GM12874 (cell line): ENCODE measurements at regions not wholly inside any gene's neighbourhood (a gene's known extent, or its start where the extent isn't known, plus 50 kb on each side); places are given as distances from the start of the nearest gene placed in this dataset.

Experiments used
- TF ChIP-seq, protein P1 (sequence below): IDR thresholded peaks from 2 replicates; pipeline ENCODE4 v1.5.1; 2011; ENCODE audit warnings: low read depth, mild to moderate bottlenecking, control low read depth, low read length, moderate library complexity; ENCODE audit not compliant: insufficient read depth

DNA sequence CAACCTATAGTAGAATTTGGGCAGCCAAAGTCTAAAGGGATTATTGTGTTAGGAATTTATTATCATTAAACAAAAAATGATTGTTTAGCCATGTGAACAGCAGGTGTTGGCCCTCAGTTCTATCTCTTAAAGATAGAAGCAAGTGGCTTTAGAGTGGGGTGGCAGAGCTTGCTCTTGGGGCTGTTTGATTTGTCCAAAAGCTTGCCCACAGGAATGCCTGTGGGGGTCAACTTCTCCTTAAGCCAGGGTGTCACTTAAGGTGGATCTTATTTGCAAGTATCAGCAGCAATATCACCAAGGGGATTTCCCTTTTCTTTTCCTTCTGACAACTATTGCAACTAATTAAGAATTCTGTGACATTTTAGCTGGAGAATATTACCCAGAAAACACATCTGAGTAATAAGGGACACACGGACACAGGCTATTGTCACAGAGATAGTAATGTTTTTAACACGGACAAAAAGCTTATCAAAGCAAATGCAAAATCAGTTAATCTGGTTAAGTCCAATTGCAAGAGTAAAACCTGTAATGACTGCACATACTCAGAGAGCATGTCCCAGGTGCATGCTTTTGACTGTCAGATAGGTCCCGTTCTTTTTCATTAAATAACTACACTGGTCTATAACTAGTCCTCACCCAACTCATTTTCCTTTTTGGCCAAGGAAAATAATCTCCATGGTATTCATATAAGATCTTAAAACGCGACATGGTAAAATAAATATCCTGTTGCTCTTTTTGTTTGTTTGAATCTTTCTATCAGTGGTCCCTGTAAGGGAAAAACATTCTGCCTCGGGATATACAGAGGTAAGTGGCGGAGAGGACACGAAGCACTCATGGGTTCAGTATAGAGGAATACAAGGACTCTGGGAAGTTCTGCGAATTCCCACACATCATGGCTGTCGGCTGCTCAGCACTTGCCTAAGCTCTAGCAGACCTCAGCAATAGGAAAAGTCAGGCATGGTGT lies 172.1 kb upstream of the RFC3 start:
- TF ChIP-seq, protein P1, sequence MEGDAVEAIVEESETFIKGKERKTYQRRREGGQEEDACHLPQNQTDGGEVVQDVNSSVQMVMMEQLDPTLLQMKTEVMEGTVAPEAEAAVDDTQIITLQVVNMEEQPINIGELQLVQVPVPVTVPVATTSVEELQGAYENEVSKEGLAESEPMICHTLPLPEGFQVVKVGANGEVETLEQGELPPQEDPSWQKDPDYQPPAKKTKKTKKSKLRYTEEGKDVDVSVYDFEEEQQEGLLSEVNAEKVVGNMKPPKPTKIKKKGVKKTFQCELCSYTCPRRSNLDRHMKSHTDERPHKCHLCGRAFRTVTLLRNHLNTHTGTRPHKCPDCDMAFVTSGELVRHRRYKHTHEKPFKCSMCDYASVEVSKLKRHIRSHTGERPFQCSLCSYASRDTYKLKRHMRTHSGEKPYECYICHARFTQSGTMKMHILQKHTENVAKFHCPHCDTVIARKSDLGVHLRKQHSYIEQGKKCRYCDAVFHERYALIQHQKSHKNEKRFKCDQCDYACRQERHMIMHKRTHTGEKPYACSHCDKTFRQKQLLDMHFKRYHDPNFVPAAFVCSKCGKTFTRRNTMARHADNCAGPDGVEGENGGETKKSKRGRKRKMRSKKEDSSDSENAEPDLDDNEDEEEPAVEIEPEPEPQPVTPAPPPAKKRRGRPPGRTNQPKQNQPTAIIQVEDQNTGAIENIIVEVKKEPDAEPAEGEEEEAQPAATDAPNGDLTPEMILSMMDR = no peak

DNA sequence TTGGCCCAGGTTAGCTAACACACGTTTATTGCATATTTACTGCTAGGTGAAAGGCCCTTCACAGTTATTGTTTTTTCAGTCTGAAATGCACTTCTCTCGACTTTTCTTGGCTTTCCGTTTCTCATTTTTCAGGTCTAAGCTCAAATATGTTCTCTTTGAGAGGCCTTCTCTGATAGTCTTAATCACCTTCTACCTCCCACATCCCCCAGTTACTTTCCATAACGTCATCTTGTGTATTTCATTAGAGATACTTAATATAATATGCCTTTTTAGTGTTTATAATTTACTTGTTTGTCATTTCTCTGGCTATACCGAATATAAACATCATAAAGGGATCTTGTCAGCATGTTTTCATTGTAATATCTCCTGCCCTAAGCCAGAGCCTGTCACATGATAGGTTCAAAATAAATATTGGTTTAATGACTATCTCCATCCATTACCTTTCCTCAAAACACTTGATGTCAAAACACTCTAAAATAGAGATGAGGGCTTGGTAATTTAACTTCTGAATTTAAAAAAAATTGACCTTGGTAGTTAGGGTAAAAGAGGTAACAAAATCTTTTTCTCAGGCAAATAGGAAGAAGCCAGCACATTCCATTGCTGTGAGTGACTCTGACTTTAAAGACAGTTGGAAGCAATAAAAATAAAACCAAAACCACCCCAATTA lies 168.6 kb upstream of the RFC3 start:
- TF ChIP-seq, protein P1 = no peak

- TF ChIP-seq, protein P1 = no peak
Measured at GRCh38 chr13:33651766-33652165, 166.2 kb upstream of the RFC3 start.

- TF ChIP-seq, protein P1 = no peak
Measured at GRCh38 chr13:33657274-33657673, 160.7 kb upstream of the RFC3 start.

DNA sequence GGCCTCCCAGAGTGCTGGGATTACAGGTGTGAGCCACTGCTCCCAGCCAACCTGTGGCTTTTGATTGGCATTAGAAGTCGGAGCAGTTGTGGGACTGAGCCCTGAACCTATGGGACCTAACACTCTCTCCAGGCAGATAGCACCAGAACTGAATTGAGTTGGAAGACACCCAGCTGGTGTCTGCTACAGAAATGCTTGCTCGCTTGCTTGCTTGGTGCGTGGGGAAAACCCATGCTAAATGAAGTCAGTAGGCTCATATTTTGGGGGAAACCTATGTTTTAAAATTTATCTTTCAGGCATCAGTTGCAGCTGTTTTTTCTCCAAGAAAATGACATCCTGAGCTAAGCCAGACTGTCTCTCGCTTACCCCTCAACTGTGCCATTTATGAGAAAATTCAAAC lies 158.5 kb upstream of the RFC3 start:
- TF ChIP-seq, protein P1 = no peak

GRCh38 chr13:33659894-33660293 lies 158.1 kb upstream of the RFC3 start:
- TF ChIP-seq, protein P1 = no peak

GRCh38 chr13:33662392-33662791 lies 155.6 kb upstream of the RFC3 start:
- TF ChIP-seq, protein P1 = no peak
